HepG2 (cell line): ENCODE measurements at regions not wholly inside any gene's neighbourhood (a gene's known extent, or its start where the extent isn't known, plus 50 kb on each side); places are given as distances from the start of the nearest gene placed in this dataset.

ENCODE experiments used
- ATAC-seq: fragments of 200-7000 bp; cut with Tn5 transposase; 3 replicates; pipeline ENCODE4 v1.9.1; 2020; ENCODE audit warnings: mild to moderate bottlenecking, moderate library complexity
- BruUV-seq: library from RNA; stranded (reverse); fragments of 400-500 nt; replicated peaks from 2 replicates; lab custom pipeline; 2021; lab: Mats Ljungman, UMichigan
- CTCF ChIA-PET: fragments of 300-600 bp; formaldehyde crosslinking; extraction: SDS; loops from one replicate; lab custom pipeline; 2021; ENCODE audit warnings: low total read pairs, inconsistent platforms, low intra/inter-chr PET ratio; lab: Yijun Ruan, JAX
- POLR2A ChIA-PET: fragments of 350-600 bp; sonication (Branson Sonifier 250); formaldehyde crosslinking; loops from one replicate; lab custom pipeline; 2020; ENCODE audit warnings: antibody characterized with exemption, inconsistent platforms; lab: Yijun Ruan, JAX
- DNase-seq: peaks from one replicate; pipeline ENCODE4 v3.0.0-alpha.2; 2015; ENCODE audit warnings: low spot score
- FAIRE-seq: peaks from 3 replicates; lab custom pipeline; 2011; peaks lifted over from hg19 to GRCh38; lab: Jason Lieb, UNC
- H2AFZ ChIP-seq: one replicate; pipeline ENCODE4 v1.6.1; 2011; ENCODE audit warnings: low read length, inconsistent platforms
- H3K27ac ChIP-seq: fragments of 300-600 bp; 3 replicates; pipeline ENCODE4 v1.8.0; 2011; ENCODE audit warnings: mixed run types, mild to moderate bottlenecking, mixed read lengths, low read length, inconsistent platforms; ENCODE audit not compliant: insufficient read depth; ENCODE audit errors: extremely low read length
- H3K27me3 ChIP-seq, 2 experiments: fragments of 200-600 bp in 1 of 2; 2 replicates in 1 of 2; 3 replicates in 1 of 2; pipeline versions ENCODE4 v1.6.0 to v1.8.0; 2011; ENCODE audit warnings: low read length in 2 of 2, mild to moderate bottlenecking in 2 of 2, moderate library complexity in 2 of 2, inconsistent platforms in 1 of 2; ENCODE audit not compliant: insufficient read depth in 2 of 2, control insufficient read depth in 1 of 2
- H3K36me3 ChIP-seq, 2 experiments: fragments of 200-600 bp in 1 of 2; replicated peaks in 1 of 2; 2 replicates in 1 of 2; 3 replicates in 1 of 2; pipeline versions ENCODE4 v1.5.1 to v1.8.0; 2011; ENCODE audit warnings: low read length in 2 of 2, inconsistent platforms in 1 of 2; ENCODE audit not compliant: insufficient read depth in 2 of 2, control insufficient read depth in 1 of 2
- H3K4me1 ChIP-seq: 2 replicates; pipeline ENCODE4 v1.5.1; 2012; ENCODE audit warnings: low read length, inconsistent platforms; ENCODE audit not compliant: insufficient read depth
- H3K4me2 ChIP-seq: 2 replicates; pipeline ENCODE4 v1.6.0; 2011; ENCODE audit warnings: low read depth, low read length, inconsistent platforms
- H3K4me3 ChIP-seq, 3 experiments: fragments of 200-600 bp in 1 of 3; sonication (generic), shearing (Covaris generic) in 1 of 3; replicated peaks in 1 of 3; 2 replicates each; pipeline ENCODE4 v1.5.1; 2011 to 2016; ENCODE audit warnings: low read length in 3 of 3, inconsistent platforms in 2 of 3, low read depth in 2 of 3, mild to moderate bottlenecking in 2 of 3, control low read depth in 1 of 3, mixed read lengths in 1 of 3; ENCODE audit not compliant: insufficient read depth in 1 of 3
- H3K79me2 ChIP-seq: one replicate; pipeline ENCODE4 v1.6.1; 2011; ENCODE audit warnings: low read length, inconsistent platforms; ENCODE audit not compliant: insufficient read depth
- H3K9ac ChIP-seq: 2 replicates; pipeline ENCODE4 v1.6.0; 2011; ENCODE audit warnings: mild to moderate bottlenecking, low read depth, low read length, inconsistent platforms; ENCODE audit not compliant: insufficient read depth
- H3K9me3 ChIP-seq: 2 replicates; pipeline ENCODE4 v1.5.1; 2012; ENCODE audit warnings: mild to moderate bottlenecking, low read length
- H4K20me1 ChIP-seq: 2 replicates; pipeline ENCODE4 v1.6.0; 2011; ENCODE audit warnings: inconsistent platforms, mild to moderate bottlenecking, low read length, moderate library complexity; ENCODE audit not compliant: insufficient read depth
- EHMT2 ChIP-seq: fragments of 200-600 bp; sonication (generic); IDR thresholded peaks from 2 replicates; pipeline ENCODE4 v1.7.0; 2017; ENCODE audit warnings: antibody characterized with exemption, low read depth, low read length, borderline replicate concordance
- HBP1 ChIP-seq: IDR thresholded peaks from 2 replicates; pipeline ENCODE4 v1.6.1; 2016; ENCODE audit warnings: low read depth, control low read depth
- HINFP ChIP-seq: sonication (generic); formaldehyde crosslinking; IDR thresholded peaks from 2 replicates; pipeline ENCODE4 v1.4.0; 2020; ENCODE audit warnings: low read depth, mild to moderate bottlenecking, missing genetic modification reagents
- HNF1B ChIP-seq: sonication (generic); formaldehyde crosslinking; IDR thresholded peaks from 2 replicates; pipeline ENCODE4 v1.5.1; 2020; ENCODE audit warnings: mild to moderate bottlenecking, moderate library complexity, missing genetic modification reagents
- MAF1 ChIP-seq: sonication (generic); formaldehyde crosslinking; IDR thresholded peaks from 2 replicates; pipeline ENCODE4 v1.5.0; 2020; ENCODE audit warnings: missing genetic modification reagents, borderline replicate concordance
- MAFG ChIP-seq: sonication (generic); formaldehyde crosslinking; IDR thresholded peaks from 2 replicates; pipeline ENCODE4 v1.5.1; 2020; ENCODE audit warnings: mild to moderate bottlenecking, missing genetic modification reagents
- SMARCC2 ChIP-seq: fragments of 450-650 bp; IDR thresholded peaks from 2 replicates; pipeline ENCODE4 v1.6.1; 2017; ENCODE audit warnings: antibody characterized with exemption, mild to moderate bottlenecking
- ZBTB42 ChIP-seq: sonication (generic); formaldehyde crosslinking; IDR thresholded peaks from 2 replicates; pipeline ENCODE4 v1.5.0; 2020; ENCODE audit warnings: mild to moderate bottlenecking, missing genetic modification reagents
- ZNF383 ChIP-seq: sonication (generic); formaldehyde crosslinking; IDR thresholded peaks from 2 replicates; pipeline ENCODE4 v1.4.0; 2020; ENCODE audit warnings: missing genetic modification reagents, mild to moderate bottlenecking, borderline replicate concordance
- ZNF446 ChIP-seq: sonication (generic); formaldehyde crosslinking; IDR thresholded peaks from 2 replicates; pipeline ENCODE4 v1.5.0; 2020; ENCODE audit warnings: mild to moderate bottlenecking, missing genetic modification reagents
- ZNF468 ChIP-seq: sonication (generic); formaldehyde crosslinking; IDR thresholded peaks from 2 replicates; pipeline ENCODE4 v1.8.0; 2022; ENCODE audit warnings: mild to moderate bottlenecking, moderate library complexity, missing genetic modification reagents
- WGBS: methylation state at CpG from one replicate; pipeline ENCODE4 v1.1.6; 2017; ENCODE audit warnings: low lambda C conversion rate; 5-methylcytosine and 5-hydroxymethylcytosine counted together
- in situ Hi-C: cut with HindIII; loops from 2 replicates; pipeline ENCODE4 v1.10.0; 2017; ENCODE audit warnings: low pct_unique_long_range_greater_than_20kb; ENCODE audit not compliant: extremely low pct_ligation_motif_present
- intact Hi-C: fragments of 100-400 bp; cut with micrococcal nuclease; formaldehyde crosslinking; loops from one replicate; pipeline ENCODE4 v1.10.0; 2022; ENCODE audit not compliant: unreplicated experiment

- no peak for TF ChIP-seq HNF1B (CRISPR knock-in tag)
- TF ChIP-seq ZNF468 (CRISPR knock-in tag): no peak
- no peak for TF ChIP-seq HINFP (CRISPR knock-in tag)
- TF ChIP-seq, all 625 proteins: peak for 0
Observed at GRCh38 chr15:69715210-69715609, 262.6 kb downstream of the RPLP1 start (continued).

GRCh38 chr15:69718436-69718835 is 265.8 kb downstream of the RPLP1 start:
- Histone ChIP-seq H3K9me3 (no peaks in the 10 kb centered on the region), H2AFZ (no peak overlapping the region), H3K4me3 (no peak overlapping the region), H3K79me2 (no peaks in the 10 kb centered on the region), H4K20me1 (no peaks in the 10 kb centered on the region), H3K27ac (no peak overlapping the region), H3K4me1 (peaks cover 1% of the 10 kb centered on the region), H3K9ac (no peak overlapping the region), H3K27me3 (peaks cover 0 to 19% of the 10 kb centered on the region in 2 experiments; a peak in 4 of 5 replicates), H3K4me2 (no peak overlapping the region), H3K36me3 (no peaks in the 10 kb centered on the region)
- ChIA-PET POLR2A (no interaction called here), CTCF (no interaction called here)
- in situ Hi-C loops: no loop called here
- FAIRE-seq (no peak), DNase-seq (no peak), ATAC-seq (no peak)
- WGBS: 26% methylated on average over 2 of the region's 2 CpGs
- intact Hi-C loops: no loop called here
- TF ChIP-seq ZBTB42 (no peak), MAFG (CRISPR knock-in tag) (no peak), SMARCC2 (no peak), HBP1 (CRISPR knock-in tag) (no peak), ZNF383 (CRISPR knock-in tag) (no peak), ZNF446 (no peak), EHMT2 (no peak), MAF1 (CRISPR knock-in tag) (no peak)
- no TSS peak for BruUV-seq
